ENCODE measurements at regions not wholly inside any gene's neighbourhood (a gene's known extent, or its start where the extent isn't known, plus 50 kb on each side); places are given as distances from the start of the nearest gene placed in this dataset.

DNA sequence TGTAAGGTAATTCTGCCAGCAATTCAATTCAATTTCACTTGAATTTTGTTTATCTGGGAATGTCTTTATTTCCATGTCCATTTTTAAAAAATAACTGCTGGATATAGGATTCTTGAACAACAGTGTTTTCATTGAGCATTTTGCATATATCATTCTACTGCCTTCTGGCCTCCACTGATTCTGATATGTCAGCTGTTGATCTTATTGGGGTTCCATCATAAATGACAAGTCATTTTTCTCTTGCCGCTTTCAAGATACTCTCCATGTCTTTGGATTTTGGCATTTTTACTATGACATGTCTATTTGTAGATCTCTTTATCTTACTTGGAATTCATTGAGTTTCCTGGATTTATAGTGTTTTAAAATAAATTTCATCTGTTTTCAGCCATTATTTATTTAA, 180.5 kb upstream of the LMNTD1 start:
- no peak overlapping the region for H3K14ac ChIP-seq (ENCODE audit: low read length in 2 of 2)
- no peaks in the 10 kb centered on the region for H3K79me1 ChIP-seq (replicated peaks; ENCODE audit: low read length, poor library complexity, severe bottlenecking)
- H3K18ac ChIP-seq (ENCODE audit: low read depth in 1 of 2, low read length in 2 of 2), result no peak overlapping the region
- no peaks in the 10 kb centered on the region for H3K36me3 ChIP-seq (ENCODE audit: control insufficient read depth in 1 of 2, insufficient read depth in 2 of 2, low read depth in 1 of 2, low read length in 2 of 2)
- H3K27ac ChIP-seq (ENCODE audit: low read length, poor library complexity, severe bottlenecking), result no peak overlapping the region
- DNase-seq, result no peak
- H2BK15ac ChIP-seq (ENCODE audit: low read depth, poor library complexity, severe bottlenecking), result no peak overlapping the region
- H3K9me3 ChIP-seq (ENCODE audit: control insufficient read depth, low read length), result no peaks in the 10 kb centered on the region
- no CpG with 5 or more reads among the region's 1 CpG for WGBS
- no peak overlapping the region for H2BK5ac ChIP-seq (ENCODE audit: low read depth, low read length, poor library complexity, severe bottlenecking)
- no peaks in the 10 kb centered on the region for H3K4me1 ChIP-seq (ENCODE audit: control insufficient read depth, insufficient read depth, low read depth, low read length)
- H3K4me2 ChIP-seq (ENCODE audit: low read length, poor library complexity, severe bottlenecking), result no peak overlapping the region
- H3K4me3 ChIP-seq (ENCODE audit: insufficient read depth in 1 of 2, low read depth in 1 of 2, low read length in 2 of 2), result no peak overlapping the region
- H3K9ac ChIP-seq (ENCODE audit: low read length), result no peak overlapping the region
- H4K8ac ChIP-seq (ENCODE audit: low read length), result no peak overlapping the region
- H2AFZ ChIP-seq (ENCODE audit: low read depth, low read length), result no peak overlapping the region
- no peak overlapping the region for H2BK120ac ChIP-seq (ENCODE audit: low read depth, low read length)
- H3K27me3 ChIP-seq (ENCODE audit: control insufficient read depth in 1 of 2, insufficient read depth in 1 of 2, low read length in 2 of 2), result no peaks in the 10 kb centered on the region
- H2BK12ac ChIP-seq (ENCODE audit: low read length in 2 of 2), result no peak overlapping the region
- H2AK5ac ChIP-seq (ENCODE audit: low read length, severe bottlenecking), result no peak overlapping the region
- H3K23ac ChIP-seq (ENCODE audit: low read length in 2 of 2), result no peak overlapping the region
- no peak overlapping the region for H4K91ac ChIP-seq (ENCODE audit: low read length)
- H3K4ac ChIP-seq (ENCODE audit: low read depth in 1 of 2, low read length in 2 of 2), result no peak overlapping the region

- no peaks in the 10 kb centered on the region for H3K79me1 ChIP-seq (replicated peaks; ENCODE audit: low read length, poor library complexity, severe bottlenecking)
- no peak overlapping the region for H4K91ac ChIP-seq (ENCODE audit: low read length)
- no peak overlapping the region for H3K14ac ChIP-seq (ENCODE audit: low read length in 2 of 2)
- no peak overlapping the region for H3K23ac ChIP-seq (ENCODE audit: low read length in 2 of 2)
- H3K27me3 ChIP-seq (ENCODE audit: control insufficient read depth in 1 of 2, insufficient read depth in 1 of 2, low read length in 2 of 2), result no peaks in the 10 kb centered on the region
- H3K9me3 ChIP-seq (ENCODE audit: control insufficient read depth, low read length), result no peaks in the 10 kb centered on the region
- no peak overlapping the region for H2BK120ac ChIP-seq (ENCODE audit: low read depth, low read length)
- no peak overlapping the region for H3K4me3 ChIP-seq (ENCODE audit: insufficient read depth in 1 of 2, low read depth in 1 of 2, low read length in 2 of 2)
- no peak overlapping the region for H2AK5ac ChIP-seq (ENCODE audit: low read length, severe bottlenecking)
- no peak overlapping the region for H3K4ac ChIP-seq (ENCODE audit: low read depth in 1 of 2, low read length in 2 of 2)
- no peaks in the 10 kb centered on the region for H3K4me1 ChIP-seq (ENCODE audit: control insufficient read depth, insufficient read depth, low read depth, low read length)
- no peak overlapping the region for H3K27ac ChIP-seq (ENCODE audit: low read length, poor library complexity, severe bottlenecking)
- no peak overlapping the region for H3K9ac ChIP-seq (ENCODE audit: low read length)
- no peak overlapping the region for H4K8ac ChIP-seq (ENCODE audit: low read length)
- no peak overlapping the region for H3K4me2 ChIP-seq (ENCODE audit: low read length, poor library complexity, severe bottlenecking)
- H2BK12ac ChIP-seq (ENCODE audit: low read length in 2 of 2), result no peak overlapping the region
- no peak overlapping the region for H2BK5ac ChIP-seq (ENCODE audit: low read depth, low read length, poor library complexity, severe bottlenecking)
- H3K18ac ChIP-seq (ENCODE audit: low read depth in 1 of 2, low read length in 2 of 2), result no peak overlapping the region
- 100% methylated on average over 1 of the region's 1 CpG for WGBS
- no peak overlapping the region for H2AFZ ChIP-seq (ENCODE audit: low read depth, low read length)
- no peaks in the 10 kb centered on the region for H3K36me3 ChIP-seq (ENCODE audit: control insufficient read depth in 1 of 2, insufficient read depth in 2 of 2, low read depth in 1 of 2, low read length in 2 of 2)
- no peak overlapping the region for H2BK15ac ChIP-seq (ENCODE audit: low read depth, poor library complexity, severe bottlenecking)
- DNase-seq, result no peak
Measured at GRCh38 chr12:25734529-25735180, 181.6 kb upstream of the LMNTD1 start.

- no peak overlapping the region for H4K91ac ChIP-seq (ENCODE audit: low read length)
- no peak overlapping the region for H2AK5ac ChIP-seq (ENCODE audit: low read length, severe bottlenecking)
- H2AFZ ChIP-seq (ENCODE audit: low read depth, low read length), result no peak overlapping the region
- no peaks in the 10 kb centered on the region for H3K79me1 ChIP-seq (replicated peaks; ENCODE audit: low read length, poor library complexity, severe bottlenecking)
- no peak overlapping the region for H3K14ac ChIP-seq (ENCODE audit: low read length in 2 of 2)
- 95% methylated on average over 1 of the region's 1 CpG for WGBS
- H3K18ac ChIP-seq (ENCODE audit: low read depth in 1 of 2, low read length in 2 of 2), result no peak overlapping the region
- H4K8ac ChIP-seq (ENCODE audit: low read length), result no peak overlapping the region
- H3K23ac ChIP-seq (ENCODE audit: low read length in 2 of 2), result no peak overlapping the region
- H3K4me2 ChIP-seq (ENCODE audit: low read length, poor library complexity, severe bottlenecking), result no peak overlapping the region
- no peaks in the 10 kb centered on the region for H3K4me1 ChIP-seq (ENCODE audit: control insufficient read depth, insufficient read depth, low read depth, low read length)
- no peak overlapping the region for H2BK120ac ChIP-seq (ENCODE audit: low read depth, low read length)
- no peak overlapping the region for H2BK5ac ChIP-seq (ENCODE audit: low read depth, low read length, poor library complexity, severe bottlenecking)
- no peak overlapping the region for H2BK12ac ChIP-seq (ENCODE audit: low read length in 2 of 2)
- no peak overlapping the region for H3K4me3 ChIP-seq (ENCODE audit: insufficient read depth in 1 of 2, low read depth in 1 of 2, low read length in 2 of 2)
- H3K4ac ChIP-seq (ENCODE audit: low read depth in 1 of 2, low read length in 2 of 2), result no peak overlapping the region
- no peak for DNase-seq
- H3K36me3 ChIP-seq (ENCODE audit: control insufficient read depth in 1 of 2, insufficient read depth in 2 of 2, low read depth in 1 of 2, low read length in 2 of 2), result no peaks in the 10 kb centered on the region
- no peak overlapping the region for H2BK15ac ChIP-seq (ENCODE audit: low read depth, poor library complexity, severe bottlenecking)
- no peak overlapping the region for H3K9ac ChIP-seq (ENCODE audit: low read length)
- H3K27ac ChIP-seq (ENCODE audit: low read length, poor library complexity, severe bottlenecking), result no peak overlapping the region
- H3K9me3 ChIP-seq (ENCODE audit: control insufficient read depth, low read length), result no peaks in the 10 kb centered on the region
- no peaks in the 10 kb centered on the region for H3K27me3 ChIP-seq (ENCODE audit: control insufficient read depth in 1 of 2, insufficient read depth in 1 of 2, low read length in 2 of 2)
Measured at GRCh38 chr12:25740617-25741016, 187.5 kb upstream of the LMNTD1 start.

DNA sequence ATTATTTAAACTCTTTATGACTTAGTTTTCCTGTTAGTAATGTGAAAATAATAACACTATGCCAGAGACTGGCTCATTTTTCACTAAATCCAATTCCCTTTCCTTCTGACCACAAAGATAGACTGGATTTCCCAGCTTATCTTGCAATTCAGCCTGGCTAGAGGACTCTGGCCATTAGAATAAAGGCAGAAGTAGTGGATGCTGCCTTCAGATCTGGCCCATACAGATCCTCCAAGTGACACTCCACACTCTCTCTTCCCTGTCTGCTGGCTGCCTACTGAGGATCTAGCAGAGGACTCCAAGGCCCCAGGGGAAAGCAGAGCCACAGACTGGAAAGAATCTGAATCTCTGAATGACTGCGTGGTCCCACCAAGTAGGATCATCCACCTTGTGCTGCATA, 188.8 kb upstream of the LMNTD1 start:
- no peak overlapping the region for H2BK120ac ChIP-seq (ENCODE audit: low read depth, low read length)
- no peak overlapping the region for H3K27ac ChIP-seq (ENCODE audit: low read length, poor library complexity, severe bottlenecking)
- WGBS, result no CpG with 5 or more reads among the region's 1 CpG
- H3K23ac ChIP-seq (ENCODE audit: low read length in 2 of 2), result no peak overlapping the region
- peak overlapping the region; percentile 42 for H2AFZ ChIP-seq (ENCODE audit: low read depth, low read length)
- H2BK15ac ChIP-seq (ENCODE audit: low read depth, poor library complexity, severe bottlenecking), result no peak overlapping the region
- no peak overlapping the region for H4K8ac ChIP-seq (ENCODE audit: low read length)
- H3K9ac ChIP-seq (ENCODE audit: low read length), result no peak overlapping the region
- H3K36me3 ChIP-seq (ENCODE audit: control insufficient read depth in 1 of 2, insufficient read depth in 2 of 2, low read depth in 1 of 2, low read length in 2 of 2), result no peaks in the 10 kb centered on the region
- no peaks in the 10 kb centered on the region for H3K79me1 ChIP-seq (replicated peaks; ENCODE audit: low read length, poor library complexity, severe bottlenecking)
- H3K4me1 ChIP-seq (ENCODE audit: control insufficient read depth, insufficient read depth, low read depth, low read length), result no peaks in the 10 kb centered on the region
- no peak overlapping the region for H3K4me2 ChIP-seq (ENCODE audit: low read length, poor library complexity, severe bottlenecking)
- H3K4ac ChIP-seq (ENCODE audit: low read depth in 1 of 2, low read length in 2 of 2), result no peak overlapping the region
- H2AK5ac ChIP-seq (ENCODE audit: low read length, severe bottlenecking), result no peak overlapping the region
- H3K4me3 ChIP-seq (ENCODE audit: insufficient read depth in 1 of 2, low read depth in 1 of 2, low read length in 2 of 2), result no peak overlapping the region
- H3K9me3 ChIP-seq (ENCODE audit: control insufficient read depth, low read length), result no peaks in the 10 kb centered on the region
- H3K14ac ChIP-seq (ENCODE audit: low read length in 2 of 2), result no peak overlapping the region
- H2BK12ac ChIP-seq (ENCODE audit: low read length in 2 of 2), result no peak overlapping the region
- H3K18ac ChIP-seq (ENCODE audit: low read depth in 1 of 2, low read length in 2 of 2), result no peak overlapping the region
- no peak overlapping the region for H4K91ac ChIP-seq (ENCODE audit: low read length)
- no peak overlapping the region for H2BK5ac ChIP-seq (ENCODE audit: low read depth, low read length, poor library complexity, severe bottlenecking)
- no peak for DNase-seq
- no peaks in the 10 kb centered on the region for H3K27me3 ChIP-seq (ENCODE audit: control insufficient read depth in 1 of 2, insufficient read depth in 1 of 2, low read length in 2 of 2)
